ENCODE measurements at regions not wholly inside any gene's neighbourhood (a gene's known extent, or its start where the extent isn't known, plus 50 kb on each side); places are given as distances from the start of the nearest gene placed in this dataset.

GRCh38 chr17:33949100-33949499 is 306.0 kb upstream of the CCL2 start:
- H3K27ac ChIP-seq (ENCODE audit: low read depth in 1 of 2, low read length in 1 of 2) = no peak overlapping the region
- H3K27me3 ChIP-seq (ENCODE audit: control insufficient read depth in 3 of 3, insufficient read depth in 3 of 3, low read length in 2 of 3) = no peaks in the 10 kb centered on the region
- DNase-seq (no peak), ATAC-seq (ENCODE audit: insufficient read depth, low FRiP score) (no peak)
- no peaks in the 10 kb centered on the region for H3K36me3 ChIP-seq (ENCODE audit: control insufficient read depth in 4 of 4, insufficient read depth in 4 of 4, low read length in 4 of 4)
- 67 to 83% methylated on average over 4 of the region's 4 CpGs for WGBS, 2 donors
- no peak overlapping the region for H3K9ac ChIP-seq (ENCODE audit: insufficient read depth in 1 of 2, low read length in 2 of 2)
- no peak overlapping the region for H3K4me3 ChIP-seq
- TF ChIP-seq CTCF (IDR thresholded peaks at IDR 0.05; ENCODE audit: control extremely low read depth, extremely low read depth) = no peak
- no peaks in the 10 kb centered on the region for H3K9me3 ChIP-seq (ENCODE audit: control insufficient read depth in 4 of 4, insufficient read depth in 3 of 4, low read length in 3 of 4)
- H3K4me1 ChIP-seq (ENCODE audit: control insufficient read depth in 5 of 5, insufficient read depth in 5 of 5, low read length in 5 of 5) = peaks cover 0 to under 1% (median 0%) of the 10 kb centered on the region in 5 donors

- Histone ChIP-seq H3K27me3 (ENCODE audit: control insufficient read depth in 3 of 3, insufficient read depth in 3 of 3, low read length in 2 of 3) (peaks cover 0 to 3% (median under 1%) of the 10 kb centered on the region in 3 donors), H3K9me3 (ENCODE audit: control insufficient read depth in 4 of 4, insufficient read depth in 3 of 4, low read length in 3 of 4) (no peaks in the 10 kb centered on the region), H3K36me3 (ENCODE audit: control insufficient read depth in 4 of 4, insufficient read depth in 4 of 4, low read length in 4 of 4) (no peaks in the 10 kb centered on the region), H3K4me1 (ENCODE audit: control insufficient read depth in 5 of 5, insufficient read depth in 5 of 5, low read length in 5 of 5) (peaks cover 0 to 3% (median 0%) of the 10 kb centered on the region in 5 donors), H3K4me3 (no peak overlapping the region), H3K27ac (ENCODE audit: low read depth in 1 of 2, low read length in 1 of 2) (no peak overlapping the region), H3K9ac (ENCODE audit: insufficient read depth in 1 of 2, low read length in 2 of 2) (no peak overlapping the region)
- no peak for DNase-seq
- 84 to 90% methylated on average over 6 of the region's 6 CpGs for WGBS, 2 donors
- no peak for ATAC-seq (ENCODE audit: insufficient read depth, low FRiP score)
- no peak for TF ChIP-seq CTCF (IDR thresholded peaks at IDR 0.05; ENCODE audit: control extremely low read depth, extremely low read depth)
Measured at GRCh38 chr17:33950061-33950460, 305.0 kb upstream of the CCL2 start.

- H3K36me3 ChIP-seq (ENCODE audit: control insufficient read depth in 4 of 4, insufficient read depth in 4 of 4, low read length in 4 of 4) = no peaks in the 10 kb centered on the region
- peaks cover 0 to 6% (median 3%) of the 10 kb centered on the region in 3 donors for H3K27me3 ChIP-seq (ENCODE audit: control insufficient read depth in 3 of 3, insufficient read depth in 3 of 3, low read length in 2 of 3)
- TF ChIP-seq CTCF (IDR thresholded peaks at IDR 0.05; ENCODE audit: control extremely low read depth, extremely low read depth) = no peak
- no peak overlapping the region for H3K27ac ChIP-seq (ENCODE audit: low read depth in 1 of 2, low read length in 1 of 2)
- H3K9me3 ChIP-seq (ENCODE audit: control insufficient read depth in 4 of 4, insufficient read depth in 3 of 4, low read length in 3 of 4) = no peaks in the 10 kb centered on the region
- H3K9ac ChIP-seq (ENCODE audit: insufficient read depth in 1 of 2, low read length in 2 of 2) = no peak overlapping the region
- WGBS, 2 donors = 63 to 81% methylated on average over 1 of the region's 1 CpG
- ATAC-seq (ENCODE audit: insufficient read depth, low FRiP score) = no peak
- DNase-seq = no peak
- H3K4me1 ChIP-seq (ENCODE audit: control insufficient read depth in 5 of 5, insufficient read depth in 5 of 5, low read length in 5 of 5) = peaks cover 0 to 4% (median 0%) of the 10 kb centered on the region in 5 donors
- H3K4me3 ChIP-seq = no peak overlapping the region
Measured at GRCh38 chr17:33952425-33952824, 302.7 kb upstream of the CCL2 start.

GRCh38 chr17:33954597-33954996 is 300.5 kb upstream of the CCL2 start:
- Histone ChIP-seq H3K36me3 (ENCODE audit: control insufficient read depth in 4 of 4, insufficient read depth in 4 of 4, low read length in 4 of 4) (no peaks in the 10 kb centered on the region), H3K27ac (ENCODE audit: low read depth in 1 of 2, low read length in 1 of 2) (no peak overlapping the region), H3K4me3 (no peak overlapping the region), H3K9me3 (ENCODE audit: control insufficient read depth in 4 of 4, insufficient read depth in 3 of 4, low read length in 3 of 4) (peaks cover 0 to 2% (median 0%) of the 10 kb centered on the region in 4 donors), H3K4me1 (ENCODE audit: control insufficient read depth in 5 of 5, insufficient read depth in 5 of 5, low read length in 5 of 5) (peaks cover 0 to 4% (median 0%) of the 10 kb centered on the region in 5 donors), H3K9ac (ENCODE audit: insufficient read depth in 1 of 2, low read length in 2 of 2) (no peak overlapping the region), H3K27me3 (ENCODE audit: control insufficient read depth in 3 of 3, insufficient read depth in 3 of 3, low read length in 2 of 3) (peaks cover 0 to 6% (median 3%) of the 10 kb centered on the region in 3 donors)
- 32 to 48% methylated on average over 3 of the region's 3 CpGs for WGBS, 2 donors
- no peak for TF ChIP-seq CTCF (IDR thresholded peaks at IDR 0.05; ENCODE audit: control extremely low read depth, extremely low read depth)
- ATAC-seq (ENCODE audit: insufficient read depth, low FRiP score) (no peak), DNase-seq (no peak)

Data from lung (tissue), 11 donors.